ENCODE measurements at regions not wholly inside any gene's neighbourhood (a gene's known extent, or its start where the extent isn't known, plus 50 kb on each side); places are given as distances from the start of the nearest gene placed in this dataset.

GRCh38 chr20:60976913-60977312 lies 275.1 kb upstream of the CDH4 start:
- no peak for TF ChIP-seq TCF4 (CRISPR knock-in tag; IDR thresholded peaks at IDR 0.05; ENCODE audit: borderline replicate concordance)
- no peak for TF ChIP-seq TOX (CRISPR knock-in tag; IDR thresholded peaks at IDR 0.05; ENCODE audit: borderline replicate concordance)
- TF ChIP-seq ZFP3 (CRISPR knock-in tag; IDR thresholded peaks at IDR 0.05): no peak
